Smooth muscle cell (in vitro differentiated cells): ENCODE measurements at regions not wholly inside any gene's neighbourhood (a gene's known extent, or its start where the extent isn't known, plus 50 kb on each side); places are given as distances from the start of the nearest gene placed in this dataset.

ENCODE experiments used
- DNase-seq: peaks from one replicate; lab custom pipeline; 2025; ENCODE audit not compliant: unreplicated experiment; lab: John Stamatoyannopoulos, UW
- H2AFZ ChIP-seq: fragments of 200-600 bp; sonication (generic); 2 replicates; pipeline ENCODE4 v1.6.0; 2016; ENCODE audit warnings: antibody characterized with exemption, low read depth, mild to moderate bottlenecking
- H3F3A ChIP-seq: fragments of 200-600 bp; sonication (generic); 2 replicates; pipeline ENCODE4 v1.6.0; 2017; ENCODE audit warnings: antibody characterized with exemption, low read depth
- H3K27ac ChIP-seq: fragments of 200-600 bp; sonication (generic); 2 replicates; pipeline ENCODE4 v1.5.1; 2016; ENCODE audit warnings: low read depth, mild to moderate bottlenecking
- H3K27me3 ChIP-seq: fragments of 200-600 bp; sonication (generic); 2 replicates; pipeline ENCODE4 v1.6.1; 2016; ENCODE audit warnings: low read depth, mild to moderate bottlenecking
- H3K36me3 ChIP-seq: fragments of 200-600 bp; sonication (generic); 2 replicates; pipeline ENCODE4 v1.5.1; 2016; ENCODE audit warnings: low read depth
- H3K4me1 ChIP-seq: fragments of 200-600 bp; sonication (generic); 2 replicates; pipeline ENCODE4 v1.5.1; 2016; ENCODE audit warnings: low read depth
- H3K4me2 ChIP-seq: fragments of 200-600 bp; sonication (generic); 2 replicates; pipeline ENCODE4 v1.6.0; 2016; ENCODE audit warnings: mild to moderate bottlenecking
- H3K4me3 ChIP-seq: fragments of 200-600 bp; sonication (generic); 2 replicates; pipeline ENCODE4 v1.5.1; 2016; ENCODE audit warnings: mild to moderate bottlenecking
- H3K79me2 ChIP-seq: fragments of 200-600 bp; sonication (generic); 2 replicates; pipeline ENCODE4 v1.6.0; 2016; ENCODE audit warnings: low read depth, mild to moderate bottlenecking
- H3K9ac ChIP-seq: fragments of 200-600 bp; sonication (generic); 2 replicates; pipeline ENCODE4 v1.6.0; 2016; ENCODE audit warnings: low read depth
- H3K9me3 ChIP-seq: fragments of 200-600 bp; sonication (generic); replicated peaks from 2 replicates; pipeline ENCODE4 v1.5.1; 2016; ENCODE audit warnings: low read depth
- H4K20me1 ChIP-seq: fragments of 200-600 bp; sonication (generic); 2 replicates; pipeline ENCODE4 v1.6.0; 2016; ENCODE audit warnings: low read depth
- CTCF ChIP-seq: fragments of 200-600 bp; sonication (generic); IDR thresholded peaks from 2 replicates; pipeline ENCODE4 v1.5.1; 2017; ENCODE audit warnings: borderline replicate concordance, mild to moderate bottlenecking, antibody characterized with exemption; ENCODE audit not compliant: insufficient read depth, poor library complexity, severe bottlenecking
- WGBS: methylation state at CpG from one replicate; pipeline ENCODE4 v1.1.7; 2016; ENCODE audit warnings: low lambda C conversion rate; 5-methylcytosine and 5-hydroxymethylcytosine counted together

- H4K20me1 ChIP-seq, result no peaks in the 10 kb centered on the region
- 63% methylated on average over 3 of the region's 3 CpGs for WGBS
- H2AFZ ChIP-seq, result no peak overlapping the region
- H3K4me1 ChIP-seq, result peaks cover 9% of the 10 kb centered on the region
- H3K27me3 ChIP-seq, result no peaks in the 10 kb centered on the region
- no peaks in the 10 kb centered on the region for H3K9me3 ChIP-seq
- no peak for DNase-seq
- H3K9ac ChIP-seq, result no peak overlapping the region
- no peaks in the 10 kb centered on the region for H3K36me3 ChIP-seq
- no peaks in the 10 kb centered on the region for H3F3A ChIP-seq
- TF ChIP-seq CTCF, result no peak
- no peak overlapping the region for H3K4me3 ChIP-seq
- no peak overlapping the region for H3K27ac ChIP-seq
- no peak overlapping the region for H3K4me2 ChIP-seq
- H3K79me2 ChIP-seq, result no peaks in the 10 kb centered on the region
These were observed 710.6 kb upstream of the FANCL start for GRCh38 chr2:58951722-58952121.

GRCh38 chr2:58950795-58951462 is 709.8 kb upstream of the FANCL start:
- Histone ChIP-seq H3K4me1 (peaks cover 9% of the 10 kb centered on the region), H2AFZ (no peak overlapping the region), H3K27ac (no peak overlapping the region), H3K4me3 (no peak overlapping the region), H3K9ac (no peak overlapping the region), H3K36me3 (no peaks in the 10 kb centered on the region), H3F3A (no peaks in the 10 kb centered on the region), H4K20me1 (no peaks in the 10 kb centered on the region), H3K79me2 (no peaks in the 10 kb centered on the region), H3K4me2 (no peak overlapping the region), H3K9me3 (no peaks in the 10 kb centered on the region), H3K27me3 (no peaks in the 10 kb centered on the region)
- TF ChIP-seq CTCF, result no peak
- no peak for DNase-seq
- WGBS, result 90% methylated on average over 4 of the region's 4 CpGs

GRCh38 chr2:58939388-58939787 is 698.3 kb upstream of the FANCL start:
- Histone ChIP-seq H3K4me3 (no peak overlapping the region), H3K4me1 (no peaks in the 10 kb centered on the region), H2AFZ (no peak overlapping the region), H3K27ac (peak overlapping the region; percentile 74), H4K20me1 (no peaks in the 10 kb centered on the region), H3K79me2 (no peaks in the 10 kb centered on the region), H3K27me3 (no peaks in the 10 kb centered on the region), H3F3A (peaks cover 7% of the 10 kb centered on the region), H3K9ac (no peak overlapping the region), H3K4me2 (no peak overlapping the region), H3K36me3 (no peaks in the 10 kb centered on the region), H3K9me3 (no peaks in the 10 kb centered on the region)
- TF ChIP-seq CTCF, result no peak
- DNase-seq, result no peak

- Histone ChIP-seq H3K9me3 (no peaks in the 10 kb centered on the region), H4K20me1 (no peaks in the 10 kb centered on the region), H3K36me3 (no peaks in the 10 kb centered on the region), H3K4me2 (no peak overlapping the region), H3K9ac (no peak overlapping the region), H3K27ac (peak overlapping the region; percentile 74), H3F3A (peaks cover 7% of the 10 kb centered on the region), H3K4me1 (no peaks in the 10 kb centered on the region), H3K79me2 (no peaks in the 10 kb centered on the region), H3K27me3 (no peaks in the 10 kb centered on the region), H2AFZ (no peak overlapping the region), H3K4me3 (no peak overlapping the region)
- 42% methylated on average over 1 of the region's 1 CpG for WGBS
- DNase-seq, result no peak
- TF ChIP-seq CTCF, result no peak
These were observed 697.9 kb upstream of the FANCL start for GRCh38 chr2:58938988-58939387.
